Hepatocyte (in vitro differentiated cells): ENCODE measurements at regions not wholly inside any gene's neighbourhood (a gene's known extent, or its start where the extent isn't known, plus 50 kb on each side); places are given as distances from the start of the nearest gene placed in this dataset.
"Not testable (repeated sequence)": the region's sequence is repeated elsewhere in the genome, so short reads cannot be mapped to it uniquely, and the experiment has no call there.

Experiments
- CTCF ChIP-seq: fragments of 200-600 bp; sonication (generic); IDR thresholded peaks from 2 replicates; pipeline ENCODE4 v1.5.1; 2016; ENCODE audit warnings: antibody characterized with exemption, mild to moderate bottlenecking; ENCODE audit not compliant: poor library complexity
- EZH2 ChIP-seq: fragments of 200-600 bp; sonication (generic); IDR thresholded peaks from 2 replicates; pipeline ENCODE4 v1.6.1; 2016; ENCODE audit warnings: antibody characterized with exemption, mild to moderate bottlenecking, borderline replicate concordance

- not testable (repeated sequence) for TF ChIP-seq CTCF, EZH2
Observed at GRCh38 chr7:131662301-131662873, 106.0 kb upstream of the PODXL start.
